ENCODE measurements at regions not wholly inside any gene's neighbourhood (a gene's known extent, or its start where the extent isn't known, plus 50 kb on each side); places are given as distances from the start of the nearest gene placed in this dataset.

DNA sequence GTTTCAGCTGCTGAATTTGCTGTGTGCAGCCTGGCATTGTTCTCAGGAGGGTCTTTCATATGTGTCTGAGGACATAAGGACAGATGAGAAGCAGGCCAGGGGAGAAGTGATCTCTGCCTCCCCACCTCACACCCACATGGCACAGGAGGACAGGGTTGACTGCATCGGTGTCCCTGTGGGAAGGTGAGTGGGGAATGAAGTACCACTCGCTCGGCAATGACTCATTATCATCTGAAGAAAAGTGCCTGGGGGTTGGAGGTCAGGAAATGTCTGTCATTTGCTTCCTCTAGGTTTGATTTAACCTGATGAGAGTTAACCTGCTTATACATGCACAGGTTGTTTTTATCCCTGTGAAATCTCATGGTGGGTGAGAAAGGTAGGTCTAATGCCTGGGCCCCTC lies 195.0 kb downstream of the GADD45G start:
- TF ChIP-seq SUZ12 (IDR thresholded peaks at IDR 0.05; ENCODE audit: extremely low read depth, insufficient read depth, insufficient read length) = no peak
- TF ChIP-seq ZNF274 (IDR thresholded peaks at IDR 0.05; ENCODE audit: low read depth, low read length) = no peak
- TF ChIP-seq YY1 (IDR thresholded peaks at IDR 0.05; ENCODE audit: insufficient read depth, insufficient read length) = no peak
